ENCODE measurements at regions not wholly inside any gene's neighbourhood (a gene's known extent, or its start where the extent isn't known, plus 50 kb on each side); places are given as distances from the start of the nearest gene placed in this dataset.

- no peak for TF ChIP-seq CTCF (conservative IDR thresholded peaks at IDR 0.05)
- no peak overlapping the region for H3K27ac ChIP-seq
Observed at GRCh38 chr1:81135524-81135923, 665.2 kb upstream of the ADGRL2 start.

- H3K27ac ChIP-seq = no peak overlapping the region
- TF ChIP-seq CTCF (conservative IDR thresholded peaks at IDR 0.05) = no peak
Observed at GRCh38 chr1:81129776-81130175, 671.0 kb upstream of the ADGRL2 start.

- TF ChIP-seq CTCF (conservative IDR thresholded peaks at IDR 0.05) = no peak
- no peak overlapping the region for H3K27ac ChIP-seq
Observed at GRCh38 chr1:81129366-81129765, 671.4 kb upstream of the ADGRL2 start.

- TF ChIP-seq CTCF (conservative IDR thresholded peaks at IDR 0.05) = no peak
Observed at GRCh38 chr1:81128079-81128478, 672.7 kb upstream of the ADGRL2 start.

GRCh38 chr1:81126989-81127581, 673.6 kb upstream of the ADGRL2 start:
- H3K27ac ChIP-seq = no peak overlapping the region
- TF ChIP-seq CTCF (conservative IDR thresholded peaks at IDR 0.05) = no peak

More at GRCh38 chr1:81128079-81128478, 672.7 kb upstream of the ADGRL2 start:
- H3K27ac ChIP-seq = no peak overlapping the region

GRCh38 chr1:81125672-81126071, 675.1 kb upstream of the ADGRL2 start:
- H3K27ac ChIP-seq = no peak overlapping the region

GRCh38 chr1:81121306-81121705, 679.4 kb upstream of the ADGRL2 start:
- no peak overlapping the region for H3K27ac ChIP-seq
- no peak for TF ChIP-seq CTCF (conservative IDR thresholded peaks at IDR 0.05)

More at GRCh38 chr1:81125672-81126071, 675.1 kb upstream of the ADGRL2 start:
- no peak for TF ChIP-seq CTCF (conservative IDR thresholded peaks at IDR 0.05)
